HG02588 (cell line): ENCODE measurements at regions not wholly inside any gene's neighbourhood (a gene's known extent, or its start where the extent isn't known, plus 50 kb on each side); places are given as distances from the start of the nearest gene placed in this dataset.
"Not testable (repeated sequence)": the region's sequence is repeated elsewhere in the genome, so short reads cannot be mapped to it uniquely, and the experiment has no call there.

ENCODE experiments used
- ATAC-seq: cut with Tn5 transposase; IDR thresholded peaks from one replicate; pipeline ENCODE4 v1.9.1; 2021; ENCODE audit warnings: mild to moderate bottlenecking, moderate library complexity; ENCODE audit not compliant: unreplicated experiment

DNA sequence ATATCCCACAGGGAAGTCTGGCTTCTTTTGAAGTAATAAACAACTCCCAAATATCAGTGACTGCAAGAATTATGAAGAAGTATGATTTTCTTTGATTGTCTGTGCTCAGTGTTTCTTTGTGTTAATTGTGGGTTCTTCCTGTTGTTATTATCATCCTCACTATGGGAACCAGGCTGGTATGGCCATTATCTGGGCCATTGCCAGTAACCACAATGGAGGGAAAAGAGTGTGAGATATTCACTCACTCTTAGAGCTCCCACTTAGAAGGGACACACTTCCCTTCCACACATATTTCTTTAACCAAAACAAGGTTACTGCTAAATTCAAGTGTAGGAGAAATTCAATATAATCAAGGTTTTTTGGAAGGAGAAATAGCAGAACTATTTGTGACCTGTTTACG is 503.7 kb downstream of the SLC6A15 start:
- ATAC-seq: no peak

DNA sequence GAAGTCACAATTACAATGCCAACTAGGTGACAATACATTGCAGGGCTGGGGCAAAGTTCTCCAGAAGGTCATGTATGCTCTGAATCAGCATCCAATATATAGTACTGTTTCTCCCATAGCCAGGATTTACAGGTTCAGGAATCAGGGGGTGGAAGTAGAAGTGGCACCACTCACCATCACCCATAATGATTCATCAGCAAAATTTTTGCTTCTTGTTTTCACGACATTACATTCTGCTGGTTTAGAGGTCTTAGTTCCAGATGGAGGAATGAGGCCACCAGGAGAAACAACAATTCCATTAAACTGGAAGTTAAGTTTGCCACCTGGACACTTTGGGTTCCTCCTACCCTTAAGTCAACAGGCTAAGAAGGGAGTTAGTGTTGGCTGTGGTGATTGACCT is 505.9 kb downstream of the SLC6A15 start:
- not testable (repeated sequence) for ATAC-seq

GRCh38 chr12:84397846-84398245 is 514.8 kb downstream of the SLC6A15 start:
- no peak for ATAC-seq

DNA sequence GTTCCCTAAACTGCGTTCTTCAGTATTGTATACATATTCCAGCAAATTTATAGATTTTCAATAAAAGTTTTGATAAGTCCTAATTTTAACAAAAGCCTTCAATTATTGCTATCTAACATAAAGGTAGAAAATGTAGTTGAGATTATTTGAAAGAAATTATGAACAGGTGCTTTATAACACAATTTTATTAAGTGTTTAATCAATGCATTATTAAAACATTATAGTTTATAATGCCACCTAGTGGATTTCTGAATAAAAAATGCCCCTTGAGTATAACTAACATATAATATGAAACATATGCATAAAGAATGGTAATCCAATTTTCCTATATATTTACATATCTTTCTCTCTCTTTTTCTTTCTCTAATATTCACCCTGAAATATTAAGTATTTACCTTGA is 515.3 kb downstream of the SLC6A15 start:
- no peak for ATAC-seq

DNA sequence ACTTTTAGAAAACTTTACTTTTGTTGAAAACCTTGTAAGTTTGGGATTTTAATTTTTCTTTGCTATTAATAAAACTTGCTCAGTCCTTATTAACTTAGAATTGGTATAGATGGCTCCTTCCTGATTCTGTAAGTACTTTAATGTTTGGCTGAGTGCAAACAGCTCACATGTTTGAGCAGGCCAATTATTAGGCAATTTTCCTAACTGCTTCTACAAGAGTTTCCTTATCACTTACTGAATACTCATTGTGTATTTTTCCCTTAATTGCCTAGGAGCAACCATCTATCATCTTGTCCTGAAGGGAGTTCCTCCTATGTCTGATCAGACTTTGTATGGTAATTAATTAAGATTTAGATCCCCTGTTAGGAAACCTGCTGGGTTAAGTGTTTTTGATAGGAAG is 521.4 kb downstream of the SLC6A15 start:
- ATAC-seq: not testable (repeated sequence)

- no peak for ATAC-seq
These were observed 528.2 kb downstream of the SLC6A15 start for GRCh38 chr12:84384384-84384783.

GRCh38 chr12:84382486-84382885 is 530.1 kb downstream of the SLC6A15 start:
- ATAC-seq: not testable (repeated sequence)

- ATAC-seq: no peak
These were observed 536.3 kb downstream of the SLC6A15 start for GRCh38 chr12:84376320-84376719.

GRCh38 chr12:84375449-84376170 is 537.0 kb downstream of the SLC6A15 start:
- no peak for ATAC-seq

- ATAC-seq: no peak
These were observed 550.1 kb downstream of the SLC6A15 start for GRCh38 chr12:84362552-84362897.

GRCh38 chr12:84361651-84362551 is 550.7 kb downstream of the SLC6A15 start:
- ATAC-seq: no peak

DNA sequence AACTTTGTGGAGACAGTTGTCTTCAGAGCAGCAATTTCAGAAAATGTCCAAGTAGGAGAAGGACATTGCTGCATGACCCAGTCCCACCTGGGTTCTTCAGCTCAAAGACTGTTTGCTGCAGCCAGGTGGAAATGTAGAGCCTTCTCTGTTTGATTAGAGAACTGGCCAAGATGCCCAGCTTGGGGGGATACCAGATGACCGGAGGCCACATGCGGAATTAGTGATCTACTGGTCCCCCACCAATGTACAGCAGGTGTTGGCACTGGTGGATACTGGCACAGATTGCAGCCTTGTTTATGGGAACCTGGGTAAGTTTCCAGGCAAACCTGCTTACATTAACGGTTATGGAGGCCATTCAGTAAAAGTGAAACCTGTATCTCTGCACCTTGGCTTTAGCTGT is 555.3 kb downstream of the SLC6A15 start:
- no peak for ATAC-seq

- ATAC-seq: no peak
These were observed 556.4 kb downstream of the SLC6A15 start for GRCh38 chr12:84356224-84356623.

GRCh38 chr12:84355561-84355960 is 557.0 kb downstream of the SLC6A15 start:
- no peak for ATAC-seq

DNA sequence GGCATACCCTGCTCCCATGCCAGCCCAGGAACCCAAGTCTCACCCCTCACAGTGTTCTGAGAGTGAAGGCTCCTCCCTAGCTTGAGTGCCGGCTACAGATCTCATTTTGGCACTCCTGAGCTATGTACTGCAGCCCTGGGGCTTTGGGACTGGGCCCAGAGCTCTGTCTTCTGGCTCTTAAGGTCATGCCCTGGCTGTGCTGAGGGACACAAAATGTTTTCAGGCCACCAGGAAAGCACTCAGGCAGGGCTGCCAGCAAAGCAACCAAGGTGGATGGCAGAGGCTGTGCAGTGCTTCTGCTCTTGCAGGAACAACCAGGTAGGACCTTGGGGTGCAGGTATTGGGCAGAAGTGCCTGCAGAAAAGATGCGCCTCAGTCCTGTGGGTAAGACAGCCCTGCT is 564.0 kb downstream of the SLC6A15 start:
- no peak for ATAC-seq

GRCh38 chr12:84341467-84342193 is 571.0 kb downstream of the SLC6A15 start:
- no peak for ATAC-seq

DNA sequence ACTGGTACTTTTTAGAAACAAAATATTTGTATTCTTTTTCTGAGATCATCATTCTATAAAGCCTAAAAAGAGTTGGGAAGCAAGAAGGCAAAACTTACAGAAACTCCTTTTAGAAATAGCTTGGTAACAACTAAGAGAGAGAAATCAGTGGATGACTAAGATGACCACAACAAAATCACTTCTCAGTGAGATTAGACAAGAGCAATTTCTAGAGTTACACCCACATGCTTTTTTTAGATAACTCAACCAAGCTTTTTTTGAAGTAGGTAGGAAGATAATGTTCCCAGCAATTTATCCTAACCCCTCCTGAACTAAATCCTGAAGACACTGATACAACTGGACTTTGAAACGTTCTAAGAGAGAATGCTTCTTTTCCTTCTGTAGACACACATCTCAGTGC is 576.4 kb downstream of the SLC6A15 start:
- no peak for ATAC-seq

- ATAC-seq: no peak
These were observed 582.7 kb downstream of the SLC6A15 start for GRCh38 chr12:84329938-84330337.

- ATAC-seq: no peak
These were observed 596.7 kb downstream of the SLC6A15 start for GRCh38 chr12:84315926-84316325.

DNA sequence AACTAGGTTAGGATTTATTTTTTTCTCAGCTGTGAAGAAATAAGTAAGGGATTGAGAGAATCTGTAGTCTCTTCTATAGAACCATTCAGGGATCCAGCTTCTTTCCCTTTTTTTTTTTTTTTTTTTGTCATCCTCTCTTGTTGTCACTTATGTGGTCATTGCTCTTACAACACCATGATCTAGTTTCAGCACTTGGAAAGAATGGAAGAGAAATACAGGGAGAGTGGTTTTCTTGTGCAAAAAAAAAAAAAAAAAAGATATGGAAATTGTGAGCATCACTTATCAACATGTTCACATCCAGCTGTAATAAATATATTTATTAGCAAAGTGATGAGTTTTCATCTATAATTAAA is 599.3 kb downstream of the SLC6A15 start:
- ATAC-seq: no peak

DNA sequence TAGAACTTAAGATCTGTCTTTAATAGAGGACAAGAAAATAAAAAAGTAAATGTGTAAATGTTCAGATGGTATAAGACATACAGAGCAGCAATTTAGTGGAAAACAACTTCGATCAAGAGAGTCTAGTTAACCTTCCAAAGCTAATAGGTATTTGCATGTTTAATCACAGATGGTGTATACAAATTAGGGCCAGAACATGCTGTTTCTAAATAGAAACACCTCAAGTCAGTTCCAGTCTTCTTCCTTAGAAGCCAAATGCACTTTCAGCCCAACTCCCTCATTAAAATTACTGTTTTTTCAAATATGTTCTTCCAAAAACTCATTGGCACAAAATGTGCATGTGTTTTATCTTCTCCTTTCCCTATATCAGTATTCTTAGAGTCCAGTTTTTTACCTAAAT is 604.4 kb downstream of the SLC6A15 start:
- ATAC-seq: no peak

DNA sequence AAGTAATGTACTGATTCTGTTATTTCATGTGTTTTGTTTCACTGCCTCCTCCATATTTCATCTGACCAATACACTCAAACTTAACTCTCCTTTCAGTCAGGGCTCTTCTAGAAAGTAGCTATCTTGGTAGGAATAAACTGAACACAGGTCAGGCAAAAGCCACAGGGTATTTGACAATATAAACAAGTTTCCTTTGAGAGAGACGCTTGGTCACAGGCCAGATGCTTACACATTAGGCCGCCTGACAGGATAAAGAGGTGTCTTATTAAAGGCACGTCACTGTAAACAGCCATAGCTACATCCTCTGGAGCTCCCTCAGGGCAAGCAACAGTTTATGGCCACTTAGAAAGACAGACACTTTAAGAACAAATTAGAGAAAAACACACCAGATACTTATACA is 607.5 kb downstream of the SLC6A15 start:
- ATAC-seq: no peak
